ENCODE measurements at regions not wholly inside any gene's neighbourhood (a gene's known extent, or its start where the extent isn't known, plus 50 kb on each side); places are given as distances from the start of the nearest gene placed in this dataset.

DNA sequence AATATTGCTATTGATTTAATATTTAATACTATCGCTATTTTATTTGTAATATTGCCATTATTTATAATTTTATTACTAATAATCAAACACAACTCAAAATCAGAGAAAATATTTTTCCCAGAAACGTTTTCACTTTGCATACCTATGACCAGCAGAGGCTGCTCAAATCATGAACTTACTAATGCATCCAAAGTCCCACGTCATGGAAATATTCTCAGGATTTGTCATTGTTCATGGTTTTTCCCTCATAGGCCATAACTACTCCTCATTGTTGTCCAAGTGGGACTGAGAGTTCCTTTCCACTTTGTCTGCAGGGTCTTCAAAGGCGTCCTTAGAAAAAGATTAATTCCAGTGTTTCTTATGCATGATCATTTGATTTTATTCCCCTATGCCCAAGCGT lies 344.8 kb downstream of the THBS2 start:
- ATAC-seq (ENCODE audit: insufficient number of reproducible peaks, low FRiP score, low read depth) (no peak), DNase-seq (ENCODE audit: low spot score) (no peak)
- Histone ChIP-seq H3K9me3 (no peaks in the 10 kb centered on the region), H3K27ac (no peak overlapping the region), H3K4me1 (ENCODE audit: control insufficient read depth in 1 of 2, low read depth in 2 of 2) (no peaks in the 10 kb centered on the region), H3K4me3 (no peak overlapping the region), H3K27me3 (replicated peaks; ENCODE audit: insufficient read depth) (no peaks in the 10 kb centered on the region), H3K36me3 (no peaks in the 10 kb centered on the region)
- TF ChIP-seq, protein P1, sequence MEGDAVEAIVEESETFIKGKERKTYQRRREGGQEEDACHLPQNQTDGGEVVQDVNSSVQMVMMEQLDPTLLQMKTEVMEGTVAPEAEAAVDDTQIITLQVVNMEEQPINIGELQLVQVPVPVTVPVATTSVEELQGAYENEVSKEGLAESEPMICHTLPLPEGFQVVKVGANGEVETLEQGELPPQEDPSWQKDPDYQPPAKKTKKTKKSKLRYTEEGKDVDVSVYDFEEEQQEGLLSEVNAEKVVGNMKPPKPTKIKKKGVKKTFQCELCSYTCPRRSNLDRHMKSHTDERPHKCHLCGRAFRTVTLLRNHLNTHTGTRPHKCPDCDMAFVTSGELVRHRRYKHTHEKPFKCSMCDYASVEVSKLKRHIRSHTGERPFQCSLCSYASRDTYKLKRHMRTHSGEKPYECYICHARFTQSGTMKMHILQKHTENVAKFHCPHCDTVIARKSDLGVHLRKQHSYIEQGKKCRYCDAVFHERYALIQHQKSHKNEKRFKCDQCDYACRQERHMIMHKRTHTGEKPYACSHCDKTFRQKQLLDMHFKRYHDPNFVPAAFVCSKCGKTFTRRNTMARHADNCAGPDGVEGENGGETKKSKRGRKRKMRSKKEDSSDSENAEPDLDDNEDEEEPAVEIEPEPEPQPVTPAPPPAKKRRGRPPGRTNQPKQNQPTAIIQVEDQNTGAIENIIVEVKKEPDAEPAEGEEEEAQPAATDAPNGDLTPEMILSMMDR (IDR thresholded peaks at IDR 0.05) = no peak

DNA sequence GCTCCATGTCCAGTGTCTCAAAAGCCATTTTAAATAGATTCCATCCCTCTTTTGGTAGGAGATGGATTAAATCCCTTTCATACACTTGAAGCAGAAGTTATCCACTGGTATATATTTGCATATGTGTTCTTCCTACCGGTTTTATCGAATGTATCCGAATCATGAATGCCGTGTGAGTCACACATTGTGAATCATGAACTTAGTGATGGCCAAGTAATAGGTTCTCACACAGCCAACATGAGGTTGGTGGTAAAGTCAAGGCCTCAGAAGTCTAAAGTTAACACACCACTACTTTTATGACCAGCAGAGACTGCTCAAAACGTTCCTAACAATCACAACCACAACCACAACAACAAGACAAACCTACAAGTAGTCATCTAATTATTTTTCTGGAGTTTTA lies 345.5 kb downstream of the THBS2 start:
- no peak overlapping the region for H3K27ac ChIP-seq
- no peak overlapping the region for H3K4me3 ChIP-seq
- H3K27me3 ChIP-seq (replicated peaks; ENCODE audit: insufficient read depth) = no peaks in the 10 kb centered on the region
- TF ChIP-seq, protein P1 (IDR thresholded peaks at IDR 0.05) = no peak
- no peaks in the 10 kb centered on the region for H3K4me1 ChIP-seq (ENCODE audit: control insufficient read depth in 1 of 2, low read depth in 2 of 2)
- H3K9me3 ChIP-seq = no peaks in the 10 kb centered on the region
- no peak for ATAC-seq (ENCODE audit: insufficient number of reproducible peaks, low FRiP score, low read depth)
- DNase-seq (ENCODE audit: low spot score) = no peak
- no peaks in the 10 kb centered on the region for H3K36me3 ChIP-seq

DNA sequence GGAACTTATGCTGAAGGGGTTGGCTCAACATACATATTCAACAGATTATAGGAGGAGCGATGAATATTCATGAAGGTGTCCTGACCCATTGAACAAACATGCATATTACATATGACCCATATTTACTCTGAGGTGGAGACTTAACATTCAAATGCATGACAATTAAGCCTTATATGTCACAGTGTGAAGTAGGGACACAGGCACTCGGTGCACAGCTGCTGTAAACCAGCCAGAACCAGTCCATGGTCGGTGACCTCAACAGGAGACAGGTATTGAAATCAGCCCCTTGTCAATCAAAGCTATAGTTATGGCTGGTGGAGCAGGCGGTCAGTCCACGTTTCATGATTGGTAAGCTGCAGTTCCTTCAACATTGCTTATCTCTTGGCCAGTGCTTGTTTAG lies 347.3 kb downstream of the THBS2 start:
- ATAC-seq (ENCODE audit: insufficient number of reproducible peaks, low FRiP score, low read depth) = no peak
- H3K4me1 ChIP-seq (ENCODE audit: control insufficient read depth in 1 of 2, low read depth in 2 of 2) = no peaks in the 10 kb centered on the region
- no peak for DNase-seq (ENCODE audit: low spot score)
- no peak overlapping the region for H3K27ac ChIP-seq
- H3K9me3 ChIP-seq = no peaks in the 10 kb centered on the region
- TF ChIP-seq, protein P1 (IDR thresholded peaks at IDR 0.05) = no peak
- no peaks in the 10 kb centered on the region for H3K27me3 ChIP-seq (replicated peaks; ENCODE audit: insufficient read depth)
- no peak overlapping the region for H3K4me3 ChIP-seq
- no peaks in the 10 kb centered on the region for H3K36me3 ChIP-seq

- Histone ChIP-seq H3K27ac (no peak overlapping the region), H3K36me3 (no peaks in the 10 kb centered on the region), H3K9me3 (no peaks in the 10 kb centered on the region), H3K4me3 (no peak overlapping the region), H3K4me1 (ENCODE audit: control insufficient read depth in 1 of 2, low read depth in 2 of 2) (no peaks in the 10 kb centered on the region), H3K27me3 (replicated peaks; ENCODE audit: insufficient read depth) (no peaks in the 10 kb centered on the region)
- DNase-seq (ENCODE audit: low spot score) = no peak
- TF ChIP-seq, protein P1 (IDR thresholded peaks at IDR 0.05) = no peak
- no peak for ATAC-seq (ENCODE audit: insufficient number of reproducible peaks, low FRiP score, low read depth)
Measured at GRCh38 chr6:168905451-168906090, 348.1 kb downstream of the THBS2 start.

DNA sequence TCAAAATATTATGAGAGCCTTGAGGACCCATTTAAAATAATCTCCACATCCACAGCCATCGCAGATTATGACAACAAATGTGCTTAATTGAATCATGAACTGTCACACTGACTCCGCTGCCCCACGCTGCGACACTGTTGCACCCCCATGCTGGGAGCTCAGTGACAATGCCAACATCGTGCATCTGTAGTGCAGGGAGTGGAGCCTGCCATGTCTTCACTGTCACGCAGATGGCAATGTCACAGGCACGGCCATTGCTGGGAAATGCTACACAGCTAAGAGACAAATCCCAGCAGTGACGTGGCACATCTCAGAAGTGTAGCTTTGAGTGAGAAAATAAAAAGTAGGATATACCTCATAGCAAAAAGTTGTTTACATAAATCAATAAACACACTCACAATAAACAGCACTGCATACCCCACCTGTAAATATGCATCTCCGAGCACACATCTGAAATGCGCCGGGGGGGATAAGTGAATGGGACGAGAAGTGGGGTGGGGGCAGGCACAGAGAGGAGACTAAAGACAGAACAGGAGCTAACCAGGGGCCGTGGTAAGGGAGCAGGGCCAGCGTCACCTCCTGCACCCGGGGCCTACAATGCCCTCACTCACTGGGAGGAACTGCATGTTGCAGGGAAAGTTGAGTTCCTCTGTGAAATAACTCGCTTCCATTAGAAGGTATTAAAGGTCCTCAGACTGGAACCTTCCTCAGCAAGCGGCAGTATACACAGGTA lies 349.9 kb downstream of the THBS2 start:
- DNase-seq (ENCODE audit: low spot score) = no peak
- TF ChIP-seq, protein P1 (IDR thresholded peaks at IDR 0.05) = no peak
- no peaks in the 10 kb centered on the region for H3K36me3 ChIP-seq

More for the DNA sequence above, 349.9 kb downstream of the THBS2 start:
- Histone ChIP-seq H3K4me1 (ENCODE audit: control insufficient read depth in 1 of 2, low read depth in 2 of 2) (peaks cover 0 to 5% of the 10 kb centered on the region in 2 donors), H3K9me3 (no peaks in the 10 kb centered on the region), H3K4me3 (no peak overlapping the region), H3K27ac (no peak overlapping the region), H3K27me3 (replicated peaks; ENCODE audit: insufficient read depth) (no peaks in the 10 kb centered on the region)
- ATAC-seq (ENCODE audit: insufficient number of reproducible peaks, low FRiP score, low read depth) = no peak

All from thoracic aorta (tissue), 2 donors.